GM10266 (cell line): ENCODE measurements at regions not wholly inside any gene's neighbourhood (a gene's known extent, or its start where the extent isn't known, plus 50 kb on each side); places are given as distances from the start of the nearest gene placed in this dataset.

Experiments used
- DNase-seq: peaks from one replicate; pipeline ENCODE4 v3.0.0; 2012; ENCODE audit errors: extremely low spot score
- CTCF ChIP-seq: IDR thresholded peaks from 2 replicates; pipeline ENCODE4 v1.5.1; 2012; ENCODE audit warnings: mild to moderate bottlenecking, low read depth; ENCODE audit not compliant: control insufficient read depth, insufficient read depth; ENCODE audit errors: missing control alignments

- no peak for DNase-seq
- TF ChIP-seq CTCF, result no peak
Measured at GRCh38 chr20:22701679-22702308, 117.4 kb upstream of the FOXA2 start.

- TF ChIP-seq CTCF, result no peak
- DNase-seq, result no peak
Measured at GRCh38 chr20:22703843-22704242, 119.5 kb upstream of the FOXA2 start.

- TF ChIP-seq CTCF, result no peak
- no peak for DNase-seq
Measured at GRCh38 chr20:22711971-22712755, 127.8 kb upstream of the FOXA2 start.

- DNase-seq, result no peak
- TF ChIP-seq CTCF, result no peak
Measured at GRCh38 chr20:22716821-22717351, 132.5 kb upstream of the FOXA2 start.

- no peak for TF ChIP-seq CTCF
- no peak for DNase-seq
Measured at GRCh38 chr20:22717466-22717865, 133.1 kb upstream of the FOXA2 start.

- no peak for DNase-seq
- no peak for TF ChIP-seq CTCF
Measured at GRCh38 chr20:22719167-22719591, 134.8 kb upstream of the FOXA2 start.

GRCh38 chr20:22720206-22720605, 135.8 kb upstream of the FOXA2 start:
- DNase-seq, result no peak
- no peak for TF ChIP-seq CTCF
